Naive B cell (primary cell): ENCODE measurements at regions not wholly inside any gene's neighbourhood (a gene's known extent, or its start where the extent isn't known, plus 50 kb on each side); places are given as distances from the start of the nearest gene placed in this dataset.
"Not testable (repeated sequence)": the region's sequence is repeated elsewhere in the genome, so short reads cannot be mapped to it uniquely, and the experiment has no call there.

Source experiments
- ATAC-seq, 2 donors: fragments of 150-1000 bp; cut with Tn5 transposase; 2 replicates each; pipeline ENCODE4 v1.10.0; 2021; ENCODE audit warnings: low read depth in 2 of 2, mild to moderate bottlenecking in 2 of 2, moderate library complexity in 2 of 2
- DNase-seq: peaks from one replicate; pipeline ENCODE4 v3.0.0; 2022
- H3K27ac Mint-ChIP-seq, 6 donors: one replicate each; pipeline ENCODE4 v1.8.0; 2020 to 2022; ENCODE audit warnings: mild to moderate bottlenecking in 6 of 6, mixed read lengths in 6 of 6, moderate library complexity in 5 of 6, inconsistent platforms in 2 of 6
- H3K27me3 Mint-ChIP-seq, 3 donors: one replicate each; pipeline ENCODE4 v1.8.0; 2021 to 2022; ENCODE audit warnings: mixed read lengths in 3 of 3, mild to moderate bottlenecking in 1 of 3
- H3K36me3 Mint-ChIP-seq, 2 donors: one replicate each; pipeline ENCODE4 v1.8.0; 2020 to 2022; ENCODE audit warnings: mixed read lengths in 2 of 2, inconsistent platforms in 1 of 2, mild to moderate bottlenecking in 1 of 2
- H3K4me1 Mint-ChIP-seq, 3 donors: one replicate each; pipeline ENCODE4 v1.8.0; 2020 to 2022; ENCODE audit warnings: mixed read lengths in 3 of 3, inconsistent platforms in 1 of 3, mild to moderate bottlenecking in 1 of 3, moderate library complexity in 1 of 3
- H3K4me3 Mint-ChIP-seq, 8 donors: one replicate each; pipeline ENCODE4 v1.8.0; 2020 to 2022; ENCODE audit warnings: mild to moderate bottlenecking in 8 of 8, mixed read lengths in 8 of 8, moderate library complexity in 8 of 8, inconsistent platforms in 2 of 8
- H3K9me3 Mint-ChIP-seq, 7 donors: one replicate each; pipeline ENCODE4 v1.8.0; 2020 to 2022; ENCODE audit warnings: mixed read lengths in 7 of 7, mild to moderate bottlenecking in 5 of 7, inconsistent platforms in 2 of 7, moderate library complexity in 1 of 7

GRCh38 chr2:87429206-87429930 is 318.5 kb upstream of the PLGLB2 start:
- H3K36me3 Mint-ChIP-seq, H3K4me1 Mint-ChIP-seq, DNase-seq, H3K27me3 Mint-ChIP-seq, H3K27ac Mint-ChIP-seq, ATAC-seq, H3K9me3 Mint-ChIP-seq, H3K4me3 Mint-ChIP-seq: not testable (repeated sequence)

- not testable (repeated sequence) for H3K4me3 Mint-ChIP-seq, H3K9me3 Mint-ChIP-seq, H3K4me1 Mint-ChIP-seq
Observed at GRCh38 chr2:87429931-87430275, 318.0 kb upstream of the PLGLB2 start.

GRCh38 chr2:87431051-87431450 is 316.8 kb upstream of the PLGLB2 start:
- not testable (repeated sequence) for H3K36me3 Mint-ChIP-seq, H3K4me3 Mint-ChIP-seq, DNase-seq, H3K27ac Mint-ChIP-seq, H3K4me1 Mint-ChIP-seq, H3K27me3 Mint-ChIP-seq, H3K9me3 Mint-ChIP-seq, ATAC-seq

More at GRCh38 chr2:87429931-87430275, 318.0 kb upstream of the PLGLB2 start:
- not testable (repeated sequence) for DNase-seq, ATAC-seq, H3K27ac Mint-ChIP-seq, H3K36me3 Mint-ChIP-seq, H3K27me3 Mint-ChIP-seq

GRCh38 chr2:87432711-87433453 is 315.0 kb upstream of the PLGLB2 start:
- H3K4me3 Mint-ChIP-seq, H3K4me1 Mint-ChIP-seq, ATAC-seq, H3K36me3 Mint-ChIP-seq, H3K27me3 Mint-ChIP-seq, DNase-seq, H3K27ac Mint-ChIP-seq, H3K9me3 Mint-ChIP-seq: not testable (repeated sequence)

GRCh38 chr2:87436007-87436406 is 311.9 kb upstream of the PLGLB2 start:
- H3K4me1 Mint-ChIP-seq, H3K9me3 Mint-ChIP-seq, DNase-seq, H3K36me3 Mint-ChIP-seq, H3K27me3 Mint-ChIP-seq, H3K27ac Mint-ChIP-seq, H3K4me3 Mint-ChIP-seq, ATAC-seq: not testable (repeated sequence)

GRCh38 chr2:87437701-87438260 is 310.1 kb upstream of the PLGLB2 start:
- H3K4me3 Mint-ChIP-seq, H3K27ac Mint-ChIP-seq, H3K4me1 Mint-ChIP-seq, H3K27me3 Mint-ChIP-seq, ATAC-seq, DNase-seq, H3K9me3 Mint-ChIP-seq, H3K36me3 Mint-ChIP-seq: not testable (repeated sequence)

GRCh38 chr2:87438780-87439454 is 309.0 kb upstream of the PLGLB2 start:
- DNase-seq, ATAC-seq, H3K27me3 Mint-ChIP-seq, H3K27ac Mint-ChIP-seq, H3K9me3 Mint-ChIP-seq, H3K36me3 Mint-ChIP-seq, H3K4me1 Mint-ChIP-seq, H3K4me3 Mint-ChIP-seq: not testable (repeated sequence)

GRCh38 chr2:87439617-87440204 is 308.2 kb upstream of the PLGLB2 start:
- H3K4me1 Mint-ChIP-seq, H3K9me3 Mint-ChIP-seq, H3K36me3 Mint-ChIP-seq, ATAC-seq, DNase-seq, H3K4me3 Mint-ChIP-seq: not testable (repeated sequence)
- H3K27ac Mint-ChIP-seq: peak overlapping the region in 1 of 6 donors; percentile 52
- peaks cover 0 to 12% (median 7%) of the 10 kb centered on the region in 3 donors for H3K27me3 Mint-ChIP-seq

GRCh38 chr2:87440650-87441049 is 307.2 kb upstream of the PLGLB2 start:
- not testable (repeated sequence) for H3K4me3 Mint-ChIP-seq, H3K36me3 Mint-ChIP-seq, H3K9me3 Mint-ChIP-seq, H3K4me1 Mint-ChIP-seq, H3K27ac Mint-ChIP-seq, ATAC-seq, DNase-seq
- peaks cover 0 to 16% (median 7%) of the 10 kb centered on the region in 3 donors for H3K27me3 Mint-ChIP-seq

GRCh38 chr2:87441375-87441774 is 306.5 kb upstream of the PLGLB2 start:
- not testable (repeated sequence) for H3K4me3 Mint-ChIP-seq, H3K4me1 Mint-ChIP-seq, ATAC-seq, H3K9me3 Mint-ChIP-seq, H3K27ac Mint-ChIP-seq, H3K36me3 Mint-ChIP-seq, DNase-seq
- peaks cover 0 to 16% (median 7%) of the 10 kb centered on the region in 3 donors for H3K27me3 Mint-ChIP-seq

GRCh38 chr2:87442983-87443577 is 304.8 kb upstream of the PLGLB2 start:
- not testable (repeated sequence) for H3K4me1 Mint-ChIP-seq, H3K27ac Mint-ChIP-seq, H3K9me3 Mint-ChIP-seq, H3K4me3 Mint-ChIP-seq, DNase-seq, H3K36me3 Mint-ChIP-seq, ATAC-seq
- peaks cover 0 to 16% (median 0%) of the 10 kb centered on the region in 3 donors for H3K27me3 Mint-ChIP-seq

- not testable (repeated sequence) for H3K9me3 Mint-ChIP-seq, ATAC-seq, H3K4me3 Mint-ChIP-seq, H3K36me3 Mint-ChIP-seq, H3K27ac Mint-ChIP-seq, H3K4me1 Mint-ChIP-seq, DNase-seq
- H3K27me3 Mint-ChIP-seq: peaks cover 0 to 16% (median 0%) of the 10 kb centered on the region in 3 donors
Observed at GRCh38 chr2:87444951-87445350, 302.9 kb upstream of the PLGLB2 start.
